Muscle of arm (tissue), 1 donor: ENCODE measurements at regions not wholly inside any gene's neighbourhood (a gene's known extent, or its start where the extent isn't known, plus 50 kb on each side); places are given as distances from the start of the nearest gene placed in this dataset.
A peak's percentile ranks its signal among the peaks of the same experiment; 100 is the strongest.
"Not testable (repeated sequence)": the region's sequence is repeated elsewhere in the genome, so short reads cannot be mapped to it uniquely, and the experiment has no call there.

Experiments used
- DNase-seq: peaks from one replicate; pipeline ENCODE4 v3.0.0-alpha.2; 2013

- DNase-seq: not testable (repeated sequence)
Measured at GRCh38 chr1:228796945-228797344, 61.7 kb downstream of the RHOU start.

DNA sequence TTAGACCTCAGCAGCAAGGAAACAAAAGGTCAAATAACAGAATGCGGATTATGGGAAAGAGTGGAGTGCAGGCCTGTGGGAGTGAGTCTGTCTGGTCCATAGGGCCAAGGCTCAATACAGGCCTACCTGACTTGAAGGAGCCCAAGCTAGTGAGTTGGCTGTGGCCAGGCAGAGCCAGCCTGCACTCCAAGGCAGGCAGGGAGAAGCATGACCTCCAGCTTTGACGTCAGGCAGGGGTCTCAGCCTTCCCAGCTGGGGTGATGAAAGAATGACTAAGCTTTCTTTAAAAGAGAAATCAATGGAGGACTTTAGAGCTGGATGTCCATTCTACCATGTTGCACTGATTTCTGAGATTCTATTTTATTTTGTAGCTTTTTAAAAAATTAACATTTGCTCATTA is 62.8 kb downstream of the RHOU start:
- DNase-seq: no peak

- DNase-seq: peak; percentile 48
Measured at GRCh38 chr1:228798548-228798947, 63.3 kb downstream of the RHOU start.

DNA sequence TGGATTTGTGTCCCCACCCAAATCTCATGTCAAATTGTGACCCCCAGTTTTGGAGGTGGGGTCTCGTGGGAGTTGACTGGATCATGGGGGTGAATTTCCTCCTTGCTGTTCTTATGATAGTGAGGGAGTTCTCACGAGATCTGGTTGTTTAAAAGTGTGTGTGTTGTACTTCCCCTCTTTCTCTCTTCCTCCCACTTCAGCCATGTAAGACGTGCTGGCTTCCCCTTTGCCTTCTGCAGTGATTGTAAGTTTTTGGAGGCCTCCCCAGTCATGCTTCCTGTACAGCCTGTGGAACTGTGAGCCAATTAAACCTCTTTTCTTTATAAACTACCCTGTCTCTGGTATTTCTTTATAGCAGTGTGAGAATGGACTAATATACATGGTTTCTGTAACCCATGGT is 64.6 kb downstream of the RHOU start:
- no peak for DNase-seq

DNA sequence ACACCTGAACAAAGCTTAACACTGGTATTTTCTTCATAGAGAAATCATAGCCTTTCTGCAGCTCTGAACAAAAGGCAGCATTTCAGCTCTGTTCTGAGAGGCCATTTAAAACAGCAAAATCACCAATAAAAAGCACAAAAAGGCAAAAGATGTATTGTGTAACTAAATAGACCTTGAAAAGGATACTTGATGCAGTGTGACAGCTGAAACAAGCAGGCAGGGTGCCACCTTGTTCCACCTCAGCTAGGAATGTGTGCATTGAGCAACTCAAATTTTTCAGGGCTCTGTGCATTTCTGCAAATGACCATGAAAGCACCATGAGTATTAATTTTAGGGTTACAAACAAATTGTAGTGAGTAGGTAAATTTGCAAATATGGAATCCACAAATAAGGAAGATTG is 65.8 kb downstream of the RHOU start:
- no peak for DNase-seq

DNA sequence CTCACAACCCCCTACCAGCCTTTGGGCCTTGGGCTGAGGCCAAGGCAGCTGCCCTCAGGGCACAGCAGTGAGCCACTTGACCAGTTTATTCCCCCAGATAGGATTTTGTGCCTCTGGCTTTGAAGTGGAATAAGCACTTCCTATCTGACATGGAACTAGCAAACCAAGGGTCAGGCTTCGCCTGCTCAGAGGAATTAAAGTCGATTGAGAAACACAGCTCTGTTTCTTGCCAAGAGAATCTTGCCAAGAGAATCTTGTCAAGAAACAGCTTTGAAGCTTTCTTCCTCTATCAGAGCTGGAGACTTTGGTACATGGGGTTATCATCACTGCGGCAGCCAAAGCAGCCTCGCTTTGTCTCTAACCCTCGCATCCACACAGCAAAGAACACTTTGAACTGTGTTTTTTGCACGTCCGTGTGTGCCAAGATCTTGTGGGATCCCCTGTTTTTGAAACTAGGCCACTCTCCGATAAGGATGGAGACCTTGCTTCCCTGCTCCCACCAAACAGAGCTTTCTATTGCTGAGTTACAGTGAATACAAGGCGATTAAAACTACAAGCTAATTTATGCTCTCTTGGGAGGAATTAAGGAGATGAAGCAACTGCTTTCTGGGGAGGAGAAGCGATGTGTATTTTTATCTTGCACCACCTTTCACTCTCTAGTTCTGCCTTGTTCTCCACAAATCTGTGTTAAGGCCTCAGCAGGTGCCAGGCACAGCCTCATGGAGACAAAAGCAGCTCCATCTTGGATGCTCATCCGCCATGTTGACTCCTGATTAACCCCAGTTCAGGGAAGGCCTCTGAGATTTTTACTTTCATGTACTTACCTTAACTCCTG is 67.3 kb downstream of the RHOU start:
- peak; percentile 54 for DNase-seq

DNA sequence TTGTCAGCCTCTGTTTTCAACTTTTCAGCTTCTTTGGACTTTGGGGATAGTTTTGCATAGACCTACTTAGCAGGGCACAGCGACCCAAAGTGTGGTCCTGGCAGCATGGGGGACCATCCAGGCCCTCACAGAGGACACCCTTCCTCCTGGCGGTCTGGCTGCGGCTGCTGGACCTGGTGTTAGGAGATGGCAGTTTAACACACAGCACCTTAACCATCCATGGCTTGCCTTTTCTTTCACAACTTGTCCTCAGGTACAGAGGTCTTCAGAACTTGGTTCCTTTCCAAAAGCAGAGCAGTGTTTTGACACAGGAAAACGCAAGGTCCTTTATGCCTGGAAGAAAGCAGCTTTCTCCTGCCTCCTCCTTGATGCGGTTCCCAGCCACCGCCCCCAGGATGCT is 68.1 kb downstream of the RHOU start:
- no peak for DNase-seq

DNA sequence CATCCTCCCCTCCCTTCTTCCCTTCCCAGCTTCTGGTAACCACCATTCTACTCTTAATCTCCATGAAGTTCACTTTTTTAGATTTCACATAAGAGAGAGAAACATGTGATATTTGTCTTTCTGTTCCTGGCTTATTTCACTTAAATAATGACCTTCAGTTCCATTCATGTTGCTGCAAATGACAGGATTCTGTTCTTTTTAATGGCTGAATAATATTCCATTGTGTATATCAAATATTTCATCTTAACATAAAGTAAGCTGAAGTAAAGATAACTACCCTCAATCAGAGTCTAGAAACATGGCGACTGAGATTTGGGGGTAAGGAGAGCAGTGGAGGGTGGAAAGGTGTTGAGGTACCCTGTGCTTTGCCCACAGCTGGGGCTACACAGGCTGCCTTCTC is 68.9 kb downstream of the RHOU start:
- no peak for DNase-seq

- DNase-seq: peak; percentile 36
Measured at GRCh38 chr1:228804640-228805413, 69.5 kb downstream of the RHOU start.

- DNase-seq: no peak
Measured at GRCh38 chr1:228807904-228808605, 72.8 kb downstream of the RHOU start.

- DNase-seq: no peak
Measured at GRCh38 chr1:228809621-228810394, 74.5 kb downstream of the RHOU start.

- DNase-seq: no peak
Measured at GRCh38 chr1:228810395-228810758, 75.1 kb downstream of the RHOU start.

DNA sequence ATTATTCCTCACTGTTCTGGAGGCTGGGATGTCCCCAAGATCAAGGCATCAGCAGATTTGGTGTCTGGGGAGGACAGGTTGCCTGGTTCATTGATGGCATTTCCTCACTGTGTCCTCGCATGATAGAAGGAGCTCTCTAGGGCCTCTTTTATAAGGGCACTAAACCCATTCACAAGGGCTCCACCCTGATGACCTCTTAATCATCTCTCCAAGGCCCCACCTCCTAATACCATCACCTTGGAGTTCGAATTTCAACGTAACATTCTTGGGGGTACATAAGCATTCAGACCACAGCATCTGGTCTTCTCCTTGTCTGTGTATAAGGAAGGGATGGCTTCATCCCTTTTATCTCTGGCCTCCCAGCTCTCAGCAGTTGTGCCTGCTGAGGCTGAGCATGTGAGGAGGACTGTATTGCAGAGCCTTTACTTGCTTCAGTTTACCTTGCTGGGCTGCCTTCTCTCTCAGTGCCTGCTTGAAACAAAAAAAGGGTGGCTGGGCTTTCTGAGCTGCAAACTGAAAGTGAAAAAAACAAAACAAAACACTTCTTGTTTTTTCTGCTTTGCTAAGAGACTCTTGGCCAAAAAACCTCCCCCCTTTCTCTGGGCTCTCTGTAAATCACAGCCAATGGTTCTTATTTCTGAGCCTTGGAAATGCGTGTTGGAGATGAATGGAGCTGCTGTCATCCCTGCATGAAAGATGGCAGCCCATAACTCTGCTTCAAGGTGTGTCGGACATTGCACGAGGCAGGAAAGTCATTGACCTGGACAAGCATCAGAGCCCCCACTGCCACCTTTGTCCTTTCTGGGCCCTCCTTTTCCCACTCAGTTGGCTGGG is 75.8 kb downstream of the RHOU start:
- DNase-seq: peak; percentile 19

DNA sequence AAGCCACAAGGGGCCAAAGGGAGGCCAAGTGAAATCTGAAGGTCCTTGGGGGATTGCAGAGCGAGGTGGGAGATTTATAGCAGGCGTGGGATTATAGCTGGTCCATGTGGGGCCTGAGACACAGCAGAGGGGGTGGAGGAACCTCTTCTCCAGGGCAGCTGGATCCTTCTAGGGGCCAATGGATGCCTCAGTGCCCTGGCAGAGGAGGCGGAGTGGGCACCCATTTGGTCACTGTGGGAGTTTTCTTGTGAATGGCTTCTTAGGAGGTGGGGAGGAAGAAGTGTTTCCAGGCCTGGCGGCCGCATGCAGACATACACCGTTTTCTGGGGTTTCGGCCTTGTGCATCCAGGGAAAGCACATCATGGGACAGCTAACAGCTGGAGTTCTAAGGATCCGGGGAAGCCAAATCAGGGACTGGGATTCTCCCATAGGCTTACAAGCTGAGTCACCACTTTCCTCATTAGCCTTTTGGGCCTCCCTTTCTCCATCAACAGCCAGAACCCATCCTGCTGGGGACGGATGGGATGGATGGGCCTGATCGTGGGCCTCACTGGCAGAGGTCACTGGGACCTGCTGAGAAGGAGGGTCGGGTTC is 76.5 kb downstream of the RHOU start:
- no peak for DNase-seq

DNA sequence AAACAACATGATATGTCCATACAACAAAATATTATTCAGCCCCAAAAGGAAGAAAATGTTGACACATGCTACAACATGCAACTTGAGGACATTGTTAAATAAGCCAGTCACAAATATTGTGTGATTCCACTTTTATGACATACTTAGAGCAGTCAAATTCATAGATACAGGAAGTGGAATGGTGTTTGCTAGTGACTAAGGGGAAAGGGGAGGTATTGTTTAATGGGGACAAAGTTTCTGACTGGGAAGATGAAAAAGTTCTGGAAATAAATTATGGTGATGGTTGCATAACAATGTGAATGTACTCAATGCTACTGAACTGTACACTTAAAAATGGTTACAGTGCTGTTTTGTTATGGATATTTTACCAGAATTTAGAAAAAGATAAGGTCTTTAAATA is 77.7 kb downstream of the RHOU start:
- no peak for DNase-seq

GRCh38 chr1:228814176-228814575 is 78.9 kb downstream of the RHOU start:
- DNase-seq: no peak

DNA sequence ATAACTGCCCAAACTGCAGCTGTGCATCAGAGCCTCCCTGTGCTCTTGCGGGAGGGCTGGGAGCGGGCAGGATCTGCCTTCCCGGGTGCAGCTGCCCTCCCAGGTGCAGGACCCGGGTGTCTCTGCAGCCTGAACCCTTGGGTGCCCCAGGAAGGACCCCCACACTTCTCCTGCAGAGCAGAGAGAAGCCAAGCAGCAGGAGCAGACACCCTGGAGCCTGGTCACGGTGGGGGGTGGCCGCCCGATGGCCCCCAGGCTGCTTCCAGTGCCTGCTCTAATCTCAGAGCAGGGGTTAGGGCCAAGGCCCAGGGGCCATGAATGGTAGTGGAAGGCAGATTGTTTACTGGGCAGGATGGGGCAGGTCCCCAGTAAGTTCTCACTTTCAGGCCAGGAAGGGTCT is 83.0 kb downstream of the RHOU start:
- no peak for DNase-seq

- DNase-seq: no peak
Measured at GRCh38 chr1:228818928-228819630, 83.8 kb downstream of the RHOU start.

DNA sequence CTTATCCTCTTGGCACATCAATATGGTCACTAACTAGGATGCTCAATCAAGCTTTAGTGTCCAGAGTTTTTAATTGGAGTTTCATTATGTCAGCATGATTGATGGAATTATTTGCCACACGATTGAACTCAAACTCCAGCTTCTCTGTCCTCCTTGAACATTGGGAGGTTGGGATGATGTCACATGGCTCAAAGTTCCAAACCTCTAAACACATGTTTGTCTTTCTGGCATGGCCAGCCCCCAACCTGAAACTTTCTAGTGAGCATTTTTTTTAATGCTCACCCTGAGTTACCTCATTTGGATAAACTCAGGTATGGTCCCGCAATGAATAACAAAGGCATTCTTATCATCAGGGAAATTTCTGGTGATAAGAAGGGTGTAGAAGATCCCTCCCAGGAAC is 86.0 kb downstream of the RHOU start:
- no peak for DNase-seq

GRCh38 chr1:228823200-228823599 is 87.9 kb downstream of the RHOU start:
- no peak for DNase-seq
